IMR-90 (cell line): ENCODE measurements at regions not wholly inside any gene's neighbourhood (a gene's known extent, or its start where the extent isn't known, plus 50 kb on each side); places are given as distances from the start of the nearest gene placed in this dataset.

ENCODE experiments used
- ATAC-seq: fragments of 200-7000 bp; cut with Tn5 transposase; 2 replicates; pipeline ENCODE4 v1.9.1; 2020; ENCODE audit warnings: low read depth, mild to moderate bottlenecking, moderate library complexity
- BruUV-seq: library from RNA; stranded (reverse); fragments of 400-500 nt; replicated peaks from 2 replicates; lab custom pipeline; 2021; lab: Mats Ljungman, UMichigan
- CTCF ChIA-PET: fragments of 300-600 bp; formaldehyde crosslinking; extraction: SDS; loops from one replicate; lab custom pipeline; 2021; ENCODE audit warnings: antibody characterized with exemption; lab: Yijun Ruan, JAX
- POLR2A ChIA-PET: fragments of 300-600 bp; sonication (Branson Sonifier 250); formaldehyde crosslinking; loops from one replicate; lab custom pipeline; 2022; ENCODE audit warnings: antibody characterized with exemption; ENCODE audit not compliant: unreplicated experiment; lab: Charles Lee
- DNase-seq: peaks from one replicate; pipeline ENCODE4 v3.0.0; 2013
- H2AFZ ChIP-seq: replicated peaks from 2 replicates; pipeline ENCODE3; 2013; ENCODE audit warnings: low read length, mild to moderate bottlenecking; ENCODE audit not compliant: poor library complexity
- H2AK5ac ChIP-seq: 2 replicates; pipeline ENCODE4 v1.6.1; 2013; ENCODE audit warnings: low read depth, low read length, inconsistent platforms
- H2AK9ac ChIP-seq: replicated peaks from 2 replicates; pipeline ENCODE3; 2013; ENCODE audit warnings: mild to moderate bottlenecking, low read depth, low read length, moderate library complexity; ENCODE audit not compliant: poor library complexity
- H2BK120ac ChIP-seq: 2 replicates; pipeline ENCODE4 v1.6.1; 2013; ENCODE audit warnings: low read depth, low read length, inconsistent platforms
- H2BK15ac ChIP-seq: 3 replicates; pipeline ENCODE4 v1.6.1; 2013; ENCODE audit warnings: low read depth, low read length, inconsistent platforms
- H2BK20ac ChIP-seq: 2 replicates; pipeline ENCODE4 v1.6.1; 2013; ENCODE audit warnings: low read depth, mild to moderate bottlenecking, inconsistent platforms, low read length, moderate library complexity
- H2BK5ac ChIP-seq: 2 replicates; pipeline ENCODE4 v1.6.1; 2013; ENCODE audit warnings: mild to moderate bottlenecking, low read depth, low read length, inconsistent platforms; ENCODE audit not compliant: poor library complexity, severe bottlenecking
- H3K14ac ChIP-seq: replicated peaks from 2 replicates; pipeline ENCODE4 v1.6.1; 2013; ENCODE audit warnings: low read depth, low read length, inconsistent platforms
- H3K18ac ChIP-seq: 2 replicates; pipeline ENCODE4 v1.6.1; 2013; ENCODE audit warnings: low read depth, low read length, control low read depth
- H3K23ac ChIP-seq: 2 replicates; pipeline ENCODE4 v1.6.1; 2013; ENCODE audit warnings: low read depth, low read length, inconsistent platforms
- H3K27ac ChIP-seq: 2 replicates; pipeline ENCODE4 v1.5.1; 2013; ENCODE audit warnings: mild to moderate bottlenecking, control low read depth, low read length; ENCODE audit not compliant: insufficient read depth
- H3K27me3 ChIP-seq: 2 replicates; pipeline ENCODE4 v1.6.1; 2013; ENCODE audit warnings: low read length; ENCODE audit not compliant: control insufficient read depth, insufficient read depth
- H3K36me3 ChIP-seq: 2 replicates; pipeline ENCODE4 v1.6.1; 2013; ENCODE audit warnings: low read length, mixed read lengths; ENCODE audit not compliant: control insufficient read depth, insufficient read depth
- H3K4ac ChIP-seq: 2 replicates; pipeline ENCODE4 v1.6.1; 2013; ENCODE audit warnings: low read depth, low read length, inconsistent platforms
- H3K4me1 ChIP-seq: 2 replicates; pipeline ENCODE4 v1.6.1; 2013; ENCODE audit warnings: low read length, mixed read lengths; ENCODE audit not compliant: control insufficient read depth, insufficient read depth
- H3K4me2 ChIP-seq: 2 replicates; pipeline ENCODE4 v1.6.1; 2013; ENCODE audit warnings: low read depth, mild to moderate bottlenecking, control low read depth, low read length, moderate library complexity
- H3K4me3 ChIP-seq: 2 replicates; pipeline ENCODE4 v1.5.1; 2013; ENCODE audit warnings: low read depth, mild to moderate bottlenecking, control low read depth, low read length, moderate library complexity; ENCODE audit not compliant: insufficient read depth
- H3K56ac ChIP-seq: 2 replicates; pipeline ENCODE4 v1.6.1; 2013; ENCODE audit warnings: low read length, inconsistent platforms; ENCODE audit not compliant: insufficient read depth; ENCODE audit errors: extremely low read depth
- H3K79me1 ChIP-seq, 2 experiments: 2 replicates each; pipeline ENCODE4 v1.6.1; 2013; ENCODE audit warnings: low read length in 2 of 2, inconsistent platforms in 1 of 2, low read depth in 1 of 2
- H3K9ac ChIP-seq: 2 replicates; pipeline ENCODE4 v1.6.1; 2013; ENCODE audit warnings: low read depth, low read length, control low read depth
- H3K9me1 ChIP-seq: 2 replicates; pipeline ENCODE4 v1.6.1; 2013; ENCODE audit warnings: low read length, inconsistent platforms; ENCODE audit not compliant: insufficient read depth
- H3K9me3 ChIP-seq: 2 replicates; pipeline ENCODE4 v1.6.1; 2013; ENCODE audit warnings: low read length; ENCODE audit not compliant: control insufficient read depth, insufficient read depth
- H4K20me1 ChIP-seq: 2 replicates; pipeline ENCODE4 v1.6.1; 2013; ENCODE audit warnings: low read length, inconsistent platforms; ENCODE audit not compliant: insufficient read depth
- H4K5ac ChIP-seq: 2 replicates; pipeline ENCODE4 v1.6.1; 2013; ENCODE audit warnings: mild to moderate bottlenecking, low read depth, low read length, control low read depth
- H4K8ac ChIP-seq, 2 experiments: 2 replicates each; pipeline ENCODE4 v1.6.1; 2013; ENCODE audit warnings: low read depth in 2 of 2, low read length in 2 of 2, control low read depth in 1 of 2, inconsistent platforms in 1 of 2
- H4K91ac ChIP-seq: 2 replicates; pipeline ENCODE4 v1.6.1; 2013; ENCODE audit warnings: low read depth, low read length, inconsistent platforms; ENCODE audit not compliant: insufficient read depth
- BHLHE40 ChIP-seq: fragments of 150-350 bp; IDR thresholded peaks from 2 replicates; pipeline ENCODE4 v1.6.1; 2016; ENCODE audit warnings: mild to moderate bottlenecking, low read depth, low read length
- CHD1 ChIP-seq: IDR thresholded peaks from 2 replicates; pipeline ENCODE4 v1.6.1; 2012; ENCODE audit warnings: low read depth, low read length, improper control_type of control experiment
- CTCF ChIP-seq: conservative IDR thresholded peaks from 2 replicates; pipeline ENCODE4 v1.5.1; 2012; ENCODE audit warnings: mild to moderate bottlenecking, low read depth, low read length, improper control_type of control experiment
- FOS ChIP-seq: fragments of 150-350 bp; IDR thresholded peaks from 2 replicates; pipeline ENCODE4 v1.6.1; 2016; ENCODE audit warnings: low read depth, low read length
- MAFK ChIP-seq: IDR thresholded peaks from 2 replicates; pipeline ENCODE4 v1.6.1; 2012; ENCODE audit warnings: low read depth, low read length, improper control_type of control experiment
- MXI1 ChIP-seq: IDR thresholded peaks from 2 replicates; pipeline ENCODE4 v1.6.1; 2012; ENCODE audit warnings: low read depth, mild to moderate bottlenecking, low read length, moderate library complexity, borderline replicate concordance
- NFE2L2 ChIP-seq: fragments of 150-350 bp; IDR thresholded peaks from 2 replicates; pipeline ENCODE4 v1.6.1; 2016; ENCODE audit warnings: low read depth, mild to moderate bottlenecking, low read length
- POLR2A ChIP-seq: IDR thresholded peaks from 2 replicates; pipeline ENCODE4 v1.6.1; 2012; ENCODE audit warnings: mild to moderate bottlenecking, low read depth, low read length
- RAD21 ChIP-seq: IDR thresholded peaks from 2 replicates; pipeline ENCODE4 v1.6.1; 2012; ENCODE audit warnings: low read length, improper control_type of control experiment
- RCOR1 ChIP-seq: IDR thresholded peaks from 2 replicates; pipeline ENCODE4 v1.6.1; 2012; ENCODE audit warnings: mild to moderate bottlenecking, low read length, improper control_type of control experiment; ENCODE audit not compliant: insufficient replicate concordance
- RFX5 ChIP-seq: IDR thresholded peaks from 2 replicates; pipeline ENCODE4 v1.8.0; 2012; ENCODE audit warnings: low read depth, mild to moderate bottlenecking, low read length, moderate library complexity
- SMC3 ChIP-seq: fragments of 150-350 bp; IDR thresholded peaks from 2 replicates; pipeline ENCODE4 v1.6.1; 2016; ENCODE audit warnings: low read depth, mild to moderate bottlenecking, antibody characterized with exemption, low read length, moderate library complexity
- whole genome bisulfite sequencing, 2 experiments: methylation state at CpG; one replicate each; pipeline versions ENCODE4 v1.1.5 to v1.1.7; 2013; ENCODE audit warnings: missing lambda C conversion rate in 2 of 2; ENCODE audit not compliant: insufficient read length in 1 of 2; ENCODE audit errors: extremely low coverage in 2 of 2; 5-methylcytosine and 5-hydroxymethylcytosine counted together
- dilution Hi-C: fragments of 300-500 bp; cut with HindIII; formaldehyde crosslinking; loops from one replicate; pipeline ENCODE4 v1.14.3; 2018; ENCODE audit warnings: low sequenced_read_pairs; ENCODE audit not compliant: unreplicated experiment
- in situ Hi-C: fragments of 300-500 bp; cut with MboI; formaldehyde crosslinking; loops from 3 replicates; pipeline ENCODE4 v1.14.3; 2019; ENCODE audit warnings: low sequenced_read_pairs, inconsistent platforms, mixed read lengths
- intact Hi-C: fragments of 100-400 bp; cut with micrococcal nuclease; formaldehyde crosslinking; loops from 2 replicates; pipeline ENCODE4 v1.10.0; 2022
- TF ChIP-seq, protein P1 (sequence below): fragments of 150-350 bp; IDR thresholded peaks from 2 replicates; pipeline ENCODE4 v1.6.1; 2016; ENCODE audit warnings: low read depth, mild to moderate bottlenecking, low read length, moderate library complexity, borderline replicate concordance
- TF ChIP-seq, protein P2 (sequence below): fragments of 150-350 bp; IDR thresholded peaks from 2 replicates; pipeline ENCODE4 v1.6.1; 2017; ENCODE audit warnings: mild to moderate bottlenecking, antibody characterized with exemption, low read length, low read depth

DNA sequence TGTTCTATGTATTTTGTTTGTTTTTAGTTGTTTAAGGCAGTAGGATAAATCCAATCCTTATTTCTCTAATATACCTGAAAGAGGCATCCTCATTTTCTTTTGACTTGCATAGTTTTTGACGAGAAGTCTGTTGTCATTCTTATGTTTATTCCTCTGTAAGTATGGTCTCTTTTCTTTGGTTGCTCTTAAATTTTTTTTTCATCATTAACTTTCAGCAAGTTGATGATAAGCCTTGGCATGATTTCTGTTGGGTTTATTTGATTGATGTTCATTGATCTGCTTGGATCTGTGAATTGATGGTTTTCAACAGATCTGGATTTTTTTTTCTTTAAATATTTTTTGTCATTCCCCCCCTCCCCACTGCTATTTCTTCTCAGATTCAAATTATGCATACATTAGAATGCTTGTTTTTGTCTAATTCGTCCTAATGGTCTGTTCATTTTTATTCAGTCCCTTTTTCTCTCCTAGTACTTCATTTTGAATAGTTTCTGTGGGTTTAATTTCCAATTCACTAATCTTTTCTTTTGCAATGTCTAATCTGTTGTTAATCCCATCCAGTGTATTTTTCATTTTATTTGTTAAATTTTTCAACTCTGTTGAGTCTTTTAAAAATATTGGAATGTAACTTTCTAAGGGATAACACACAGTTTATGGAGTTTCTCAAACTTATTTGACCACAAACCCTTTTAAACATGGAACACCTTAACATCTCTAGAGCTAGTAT lies 495.9 kb downstream of the CSNK1G3 start:
- BruUV-seq, result no TSS peak
- H2BK120ac ChIP-seq, result no peak overlapping the region
- H3K79me1 ChIP-seq, result no peaks in the 10 kb centered on the region
- H3K4me3 ChIP-seq, result no peak overlapping the region
- H3K4me2 ChIP-seq, result no peak overlapping the region
- H3K4ac ChIP-seq, result no peak overlapping the region
- ChIA-PET POLR2A (no interaction called here), CTCF (interaction anchor here (0.7 kb wide), 1 partner anchor 643 kb away, joined by 3 read pairs; no protein-coding TSS in a partner anchor)
- H3K36me3 ChIP-seq, result no peaks in the 10 kb centered on the region
- H3K9ac ChIP-seq, result no peak overlapping the region
- no peak overlapping the region for H4K91ac ChIP-seq
- no CpG with 5 or more reads among the region's 2 CpGs for WGBS, 2 experiments
- no peak overlapping the region for H2AK9ac ChIP-seq
- no peak for ATAC-seq
- intact Hi-C loops, result no loop called here
- no peak overlapping the region for H2AFZ ChIP-seq
- H3K9me3 ChIP-seq, result 0 out of 2 replicates have a peak, but pooled peaks cover 2% of the 10 kb centered on the region
- no peak overlapping the region for H2BK5ac ChIP-seq
- no peak overlapping the region for H3K18ac ChIP-seq
- no peaks in the 10 kb centered on the region for H3K27me3 ChIP-seq
- H4K8ac ChIP-seq, result no peak overlapping the region
- no peak overlapping the region for H3K14ac ChIP-seq
- DNase-seq, result peak; percentile 4
- no peak overlapping the region for H2BK20ac ChIP-seq
- no peaks in the 10 kb centered on the region for H3K4me1 ChIP-seq
- H3K27ac ChIP-seq, result no peak overlapping the region
- H4K5ac ChIP-seq, result no peak overlapping the region
- no peak overlapping the region for H2AK5ac ChIP-seq
- H3K56ac ChIP-seq, result no peak overlapping the region
- no peaks in the 10 kb centered on the region for H4K20me1 ChIP-seq
- H2BK15ac ChIP-seq, result no peak overlapping the region
- H3K23ac ChIP-seq, result no peak overlapping the region
- H3K9me1 ChIP-seq, result no peaks in the 10 kb centered on the region
- no peak for TF ChIP-seq RAD21
- no peak for TF ChIP-seq FOS
- TF ChIP-seq RFX5, result no peak
- TF ChIP-seq NFE2L2, result no peak
- TF ChIP-seq SMC3, result no peak
- TF ChIP-seq, protein P1, sequence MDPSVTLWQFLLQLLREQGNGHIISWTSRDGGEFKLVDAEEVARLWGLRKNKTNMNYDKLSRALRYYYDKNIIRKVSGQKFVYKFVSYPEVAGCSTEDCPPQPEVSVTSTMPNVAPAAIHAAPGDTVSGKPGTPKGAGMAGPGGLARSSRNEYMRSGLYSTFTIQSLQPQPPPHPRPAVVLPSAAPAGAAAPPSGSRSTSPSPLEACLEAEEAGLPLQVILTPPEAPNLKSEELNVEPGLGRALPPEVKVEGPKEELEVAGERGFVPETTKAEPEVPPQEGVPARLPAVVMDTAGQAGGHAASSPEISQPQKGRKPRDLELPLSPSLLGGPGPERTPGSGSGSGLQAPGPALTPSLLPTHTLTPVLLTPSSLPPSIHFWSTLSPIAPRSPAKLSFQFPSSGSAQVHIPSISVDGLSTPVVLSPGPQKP, result no peak
- no peak for TF ChIP-seq MAFK
- no peak for TF ChIP-seq CTCF
- no peak for TF ChIP-seq CHD1
- TF ChIP-seq RCOR1, result no peak
- TF ChIP-seq, protein P2, sequence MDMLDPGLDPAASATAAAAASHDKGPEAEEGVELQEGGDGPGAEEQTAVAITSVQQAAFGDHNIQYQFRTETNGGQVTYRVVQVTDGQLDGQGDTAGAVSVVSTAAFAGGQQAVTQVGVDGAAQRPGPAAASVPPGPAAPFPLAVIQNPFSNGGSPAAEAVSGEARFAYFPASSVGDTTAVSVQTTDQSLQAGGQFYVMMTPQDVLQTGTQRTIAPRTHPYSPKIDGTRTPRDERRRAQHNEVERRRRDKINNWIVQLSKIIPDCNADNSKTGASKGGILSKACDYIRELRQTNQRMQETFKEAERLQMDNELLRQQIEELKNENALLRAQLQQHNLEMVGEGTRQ, result no peak
- no peak for TF ChIP-seq POLR2A
- no peak for TF ChIP-seq BHLHE40
- no peak for TF ChIP-seq MXI1
- dilution Hi-C loops, result no loop called here
- in situ Hi-C loops, result no loop called here
